Calu3 (cell line): ENCODE measurements at regions not wholly inside any gene's neighbourhood (a gene's known extent, or its start where the extent isn't known, plus 50 kb on each side); places are given as distances from the start of the nearest gene placed in this dataset.

Experiments used
- BruUV-seq: library from RNA; stranded (reverse); fragments of 400-500 nt; replicated peaks from 2 replicates; lab custom pipeline; 2021; lab: Mats Ljungman, UMichigan
- CTCF ChIA-PET: fragments of 300-600 bp; sonication (Branson Sonifier 250); formaldehyde crosslinking; loops from one replicate; lab custom pipeline; 2022; ENCODE audit warnings: antibody characterized with exemption; lab: Charles Lee
- DNase-seq: peaks from one replicate; pipeline ENCODE4 v3.0.0; 2022
- H3K27ac Mint-ChIP-seq: one replicate; pipeline ENCODE4 v1.8.0; 2022; ENCODE audit warnings: mixed read lengths; ENCODE audit not compliant: unreplicated experiment
- H3K27me3 Mint-ChIP-seq: one replicate; pipeline ENCODE4 v1.8.0; 2022; ENCODE audit warnings: mixed read lengths; ENCODE audit not compliant: unreplicated experiment
- H3K36me3 Mint-ChIP-seq: one replicate; pipeline ENCODE4 v1.8.0; 2022; ENCODE audit warnings: mild to moderate bottlenecking, moderate library complexity, mixed read lengths; ENCODE audit not compliant: insufficient read depth, unreplicated experiment
- H3K4me1 Mint-ChIP-seq: one replicate; pipeline ENCODE4 v1.8.0; 2022; ENCODE audit warnings: mild to moderate bottlenecking, low read depth, mixed read lengths; ENCODE audit not compliant: unreplicated experiment
- H3K4me3 Mint-ChIP-seq: one replicate; pipeline ENCODE4 v1.8.0; 2022; ENCODE audit warnings: mild to moderate bottlenecking, low read depth, moderate library complexity, mixed read lengths; ENCODE audit not compliant: unreplicated experiment
- H3K9me3 Mint-ChIP-seq: one replicate; pipeline ENCODE4 v1.8.0; 2022; ENCODE audit warnings: low read depth, mixed read lengths; ENCODE audit not compliant: unreplicated experiment
- intact Hi-C: fragments of 100-400 bp; cut with micrococcal nuclease; formaldehyde crosslinking; loops from one replicate; pipeline ENCODE4 v1.10.0; 2022; ENCODE audit not compliant: unreplicated experiment
- TF ChIP-seq, protein P1 (sequence below): fragments of 200-600 bp; IDR thresholded peaks from one replicate; pipeline ENCODE4 v1.8.0; 2022; ENCODE audit warnings: antibody characterized with exemption; ENCODE audit not compliant: unreplicated experiment

DNA sequence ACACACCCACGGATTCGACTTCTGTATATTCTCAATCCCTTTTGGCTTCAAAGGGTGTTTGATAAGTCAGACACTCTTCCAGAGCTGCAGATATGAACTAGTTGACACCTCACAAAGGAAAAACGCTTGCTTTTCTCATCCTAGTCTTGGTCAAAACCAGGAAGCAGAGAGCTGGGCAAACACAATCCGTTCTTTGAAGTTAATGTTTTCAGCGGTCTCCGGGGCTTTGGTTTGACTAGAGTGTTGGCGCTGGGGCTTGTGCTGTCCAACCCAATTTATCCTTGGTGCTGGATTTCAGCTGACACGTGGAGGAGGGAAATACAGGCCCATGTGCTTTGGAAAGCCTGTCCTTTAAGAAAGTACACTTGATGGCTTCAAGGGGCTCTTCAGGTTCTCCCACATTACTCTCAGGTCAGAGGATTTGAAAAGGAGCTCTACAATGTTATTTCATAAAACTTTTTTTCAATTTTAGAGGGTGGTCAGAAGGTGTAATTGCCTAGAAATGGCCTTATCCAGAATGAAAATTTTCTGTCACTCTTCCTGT is 985.8 kb downstream of the VRK1 start:
- H3K9me3 Mint-ChIP-seq, result peaks cover 17% of the 10 kb centered on the region
- DNase-seq, result no peak
- no peak overlapping the region for H3K4me3 Mint-ChIP-seq
- H3K27ac Mint-ChIP-seq, result no peak overlapping the region
- CTCF ChIA-PET, result no interaction called here
- BruUV-seq, result no TSS peak
- intact Hi-C loops, result no loop called here
- TF ChIP-seq, protein P1, sequence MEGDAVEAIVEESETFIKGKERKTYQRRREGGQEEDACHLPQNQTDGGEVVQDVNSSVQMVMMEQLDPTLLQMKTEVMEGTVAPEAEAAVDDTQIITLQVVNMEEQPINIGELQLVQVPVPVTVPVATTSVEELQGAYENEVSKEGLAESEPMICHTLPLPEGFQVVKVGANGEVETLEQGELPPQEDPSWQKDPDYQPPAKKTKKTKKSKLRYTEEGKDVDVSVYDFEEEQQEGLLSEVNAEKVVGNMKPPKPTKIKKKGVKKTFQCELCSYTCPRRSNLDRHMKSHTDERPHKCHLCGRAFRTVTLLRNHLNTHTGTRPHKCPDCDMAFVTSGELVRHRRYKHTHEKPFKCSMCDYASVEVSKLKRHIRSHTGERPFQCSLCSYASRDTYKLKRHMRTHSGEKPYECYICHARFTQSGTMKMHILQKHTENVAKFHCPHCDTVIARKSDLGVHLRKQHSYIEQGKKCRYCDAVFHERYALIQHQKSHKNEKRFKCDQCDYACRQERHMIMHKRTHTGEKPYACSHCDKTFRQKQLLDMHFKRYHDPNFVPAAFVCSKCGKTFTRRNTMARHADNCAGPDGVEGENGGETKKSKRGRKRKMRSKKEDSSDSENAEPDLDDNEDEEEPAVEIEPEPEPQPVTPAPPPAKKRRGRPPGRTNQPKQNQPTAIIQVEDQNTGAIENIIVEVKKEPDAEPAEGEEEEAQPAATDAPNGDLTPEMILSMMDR, result no peak
- no peaks in the 10 kb centered on the region for H3K36me3 Mint-ChIP-seq
- no peaks in the 10 kb centered on the region for H3K4me1 Mint-ChIP-seq
- no peaks in the 10 kb centered on the region for H3K27me3 Mint-ChIP-seq

DNA sequence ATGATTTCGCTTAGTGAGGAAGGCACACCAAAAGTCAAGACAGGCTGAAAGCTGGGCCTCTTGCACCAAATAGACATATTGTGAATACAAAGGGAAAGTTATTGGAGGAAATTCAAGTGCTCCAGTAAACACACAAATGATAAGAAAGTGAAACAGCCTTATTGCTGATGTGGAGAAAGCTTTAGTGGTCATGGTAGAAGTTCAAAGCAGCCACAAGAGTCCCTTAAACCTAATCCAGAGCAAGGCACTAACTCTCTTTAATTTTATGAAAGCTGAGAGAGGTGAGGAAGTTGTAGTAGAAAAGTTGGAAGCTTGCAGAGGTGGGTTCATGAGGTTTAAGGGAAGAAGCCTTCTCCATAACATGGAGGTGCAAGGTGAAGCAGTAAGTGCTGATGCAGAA is 988.3 kb downstream of the VRK1 start:
- TF ChIP-seq, protein P1, result no peak
- Mint-ChIP-seq H3K27me3 (no peaks in the 10 kb centered on the region), H3K36me3 (no peaks in the 10 kb centered on the region), H3K27ac (no peak overlapping the region), H3K4me1 (no peaks in the 10 kb centered on the region), H3K9me3 (peaks cover 13% of the 10 kb centered on the region), H3K4me3 (no peak overlapping the region)
- intact Hi-C loops, result no loop called here
- CTCF ChIA-PET, result no interaction called here
- DNase-seq, result no peak
- no TSS peak for BruUV-seq

DNA sequence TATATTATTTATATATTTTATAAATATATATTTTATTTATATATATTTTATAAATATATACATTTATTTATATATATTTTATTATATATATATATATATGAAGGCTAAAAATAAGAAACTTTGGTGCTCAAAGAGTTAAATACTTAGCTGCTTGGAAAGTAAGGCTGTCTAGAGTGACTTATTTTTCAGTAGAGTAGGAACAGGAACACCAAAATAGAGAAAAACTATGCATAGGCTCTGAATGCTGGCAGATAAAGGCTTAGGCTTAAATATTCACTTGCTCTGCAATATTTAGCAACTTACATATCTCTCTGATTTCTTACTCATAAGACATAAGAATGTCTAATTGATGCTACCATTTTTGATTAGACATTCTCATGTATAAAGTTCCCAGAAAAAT is 991.2 kb downstream of the VRK1 start:
- H3K9me3 Mint-ChIP-seq, result peaks cover 10% of the 10 kb centered on the region
- BruUV-seq, result no TSS peak
- no peak for DNase-seq
- no peak overlapping the region for H3K4me3 Mint-ChIP-seq
- TF ChIP-seq, protein P1, result no peak
- no peak overlapping the region for H3K27ac Mint-ChIP-seq
- H3K36me3 Mint-ChIP-seq, result no peaks in the 10 kb centered on the region
- intact Hi-C loops, result no loop called here
- H3K27me3 Mint-ChIP-seq, result no peaks in the 10 kb centered on the region
- H3K4me1 Mint-ChIP-seq, result no peaks in the 10 kb centered on the region
- CTCF ChIA-PET, result no interaction called here

DNA sequence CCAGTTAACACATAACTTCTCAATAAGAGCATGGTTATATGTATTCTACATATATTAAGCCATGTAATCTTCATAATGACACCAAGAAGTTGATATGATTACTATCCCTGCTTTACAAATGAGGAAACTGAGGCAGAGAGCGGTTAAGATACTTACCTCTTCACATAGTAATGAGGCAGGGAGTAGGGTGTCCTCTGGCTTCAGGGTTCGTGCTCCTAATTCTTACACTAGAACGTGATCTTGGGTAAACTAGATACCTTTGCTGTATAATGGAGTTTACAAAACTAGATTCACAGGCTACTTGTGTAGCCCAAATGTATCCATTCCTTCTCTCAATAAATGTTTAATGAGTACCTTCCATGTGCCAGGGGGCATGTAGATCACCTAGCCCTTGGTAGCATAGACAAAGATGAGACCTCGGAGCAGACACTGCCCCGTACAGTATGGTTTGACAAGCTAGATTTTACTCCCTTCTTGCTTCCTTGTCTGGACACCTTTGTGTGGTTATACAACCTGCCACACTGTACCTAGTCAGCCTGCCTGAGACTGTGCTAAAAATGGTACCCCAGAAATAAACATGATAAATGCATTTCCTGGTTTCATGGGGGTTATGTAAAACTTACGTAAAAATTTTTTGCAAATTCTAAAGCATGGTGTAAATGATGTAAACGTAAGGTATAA is 991.8 kb downstream of the VRK1 start:
- Mint-ChIP-seq H3K36me3 (no peaks in the 10 kb centered on the region), H3K4me1 (no peaks in the 10 kb centered on the region), H3K27me3 (no peaks in the 10 kb centered on the region), H3K9me3 (peaks cover 10% of the 10 kb centered on the region), H3K4me3 (no peak overlapping the region), H3K27ac (no peak overlapping the region)
- DNase-seq, result no peak
- no TSS peak for BruUV-seq
- intact Hi-C loops, result no loop called here
- TF ChIP-seq, protein P1, result no peak
- CTCF ChIA-PET, result no interaction called here
